Ishikawa (cell line): ENCODE measurements at regions not wholly inside any gene's neighbourhood (a gene's known extent, or its start where the extent isn't known, plus 50 kb on each side); places are given as distances from the start of the nearest gene placed in this dataset.

Experiments
- CEBPB ChIP-seq: IDR thresholded peaks from 2 replicates; pipeline ENCODE4 v1.6.1; 2012
- CREB1 ChIP-seq: IDR thresholded peaks from 2 replicates; pipeline ENCODE4 v1.6.1; 2012; ENCODE audit warnings: low read depth
- EP300 ChIP-seq: IDR thresholded peaks from 2 replicates; pipeline ENCODE4 v1.6.1; 2012; ENCODE audit warnings: borderline replicate concordance
- FOXM1 ChIP-seq: IDR thresholded peaks from 2 replicates; pipeline ENCODE4 v1.6.1; 2012; ENCODE audit warnings: low read depth, borderline replicate concordance
- NFIC ChIP-seq: IDR thresholded peaks from 2 replicates; pipeline ENCODE4 v1.6.1; 2012
- TCF12 ChIP-seq: IDR thresholded peaks from 2 replicates; pipeline ENCODE4 v1.6.1; 2012; ENCODE audit warnings: low read depth
- TEAD4 ChIP-seq: IDR thresholded peaks from 2 replicates; pipeline ENCODE4 v1.6.1; 2012
- ZBTB7A ChIP-seq: IDR thresholded peaks from 2 replicates; pipeline ENCODE4 v1.6.1; 2012; ENCODE audit warnings: low read depth
- TF ChIP-seq, protein P1 (sequence below): IDR thresholded peaks from 2 replicates; pipeline ENCODE4 v1.6.1; 2012; ENCODE audit warnings: low read depth, mild to moderate bottlenecking
- TF ChIP-seq, protein P2 (sequence below): IDR thresholded peaks from 2 replicates; pipeline ENCODE4 v1.6.1; 2012
- TF ChIP-seq, protein P3 (sequence below): IDR thresholded peaks from 2 replicates; pipeline ENCODE4 v1.6.1; 2012

DNA sequence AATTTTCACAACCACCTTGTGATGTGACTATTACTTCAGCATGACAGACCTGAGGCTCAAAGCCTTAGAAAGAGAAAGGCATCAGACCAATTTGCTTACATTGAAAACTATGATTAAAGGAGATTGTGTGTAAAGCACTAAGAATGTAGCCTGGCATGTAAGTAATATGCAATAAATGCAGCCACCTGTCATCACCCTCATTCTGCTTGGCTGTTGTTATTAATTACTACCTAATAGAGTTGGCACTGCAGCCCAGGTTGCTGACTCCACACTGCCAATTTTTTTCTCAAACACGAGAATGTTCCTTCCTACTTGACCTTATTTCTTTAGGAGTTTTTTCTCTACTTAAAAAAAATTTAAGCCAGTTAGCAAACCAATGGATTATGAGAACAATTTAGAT, 61.2 kb upstream of the NPVF start:
- TF ChIP-seq TCF12 (no peak), NFIC (no peak), ZBTB7A (no peak), EP300 (no peak), FOXM1 (no peak), CEBPB (no peak), TEAD4 (no peak), CREB1 (no peak)
- TF ChIP-seq, protein P1, sequence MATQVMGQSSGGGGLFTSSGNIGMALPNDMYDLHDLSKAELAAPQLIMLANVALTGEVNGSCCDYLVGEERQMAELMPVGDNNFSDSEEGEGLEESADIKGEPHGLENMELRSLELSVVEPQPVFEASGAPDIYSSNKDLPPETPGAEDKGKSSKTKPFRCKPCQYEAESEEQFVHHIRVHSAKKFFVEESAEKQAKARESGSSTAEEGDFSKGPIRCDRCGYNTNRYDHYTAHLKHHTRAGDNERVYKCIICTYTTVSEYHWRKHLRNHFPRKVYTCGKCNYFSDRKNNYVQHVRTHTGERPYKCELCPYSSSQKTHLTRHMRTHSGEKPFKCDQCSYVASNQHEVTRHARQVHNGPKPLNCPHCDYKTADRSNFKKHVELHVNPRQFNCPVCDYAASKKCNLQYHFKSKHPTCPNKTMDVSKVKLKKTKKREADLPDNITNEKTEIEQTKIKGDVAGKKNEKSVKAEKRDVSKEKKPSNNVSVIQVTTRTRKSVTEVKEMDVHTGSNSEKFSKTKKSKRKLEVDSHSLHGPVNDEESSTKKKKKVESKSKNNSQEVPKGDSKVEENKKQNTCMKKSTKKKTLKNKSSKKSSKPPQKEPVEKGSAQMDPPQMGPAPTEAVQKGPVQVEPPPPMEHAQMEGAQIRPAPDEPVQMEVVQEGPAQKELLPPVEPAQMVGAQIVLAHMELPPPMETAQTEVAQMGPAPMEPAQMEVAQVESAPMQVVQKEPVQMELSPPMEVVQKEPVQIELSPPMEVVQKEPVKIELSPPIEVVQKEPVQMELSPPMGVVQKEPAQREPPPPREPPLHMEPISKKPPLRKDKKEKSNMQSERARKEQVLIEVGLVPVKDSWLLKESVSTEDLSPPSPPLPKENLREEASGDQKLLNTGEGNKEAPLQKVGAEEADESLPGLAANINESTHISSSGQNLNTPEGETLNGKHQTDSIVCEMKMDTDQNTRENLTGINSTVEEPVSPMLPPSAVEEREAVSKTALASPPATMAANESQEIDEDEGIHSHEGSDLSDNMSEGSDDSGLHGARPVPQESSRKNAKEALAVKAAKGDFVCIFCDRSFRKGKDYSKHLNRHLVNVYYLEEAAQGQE, result no peak
- TF ChIP-seq, protein P2, sequence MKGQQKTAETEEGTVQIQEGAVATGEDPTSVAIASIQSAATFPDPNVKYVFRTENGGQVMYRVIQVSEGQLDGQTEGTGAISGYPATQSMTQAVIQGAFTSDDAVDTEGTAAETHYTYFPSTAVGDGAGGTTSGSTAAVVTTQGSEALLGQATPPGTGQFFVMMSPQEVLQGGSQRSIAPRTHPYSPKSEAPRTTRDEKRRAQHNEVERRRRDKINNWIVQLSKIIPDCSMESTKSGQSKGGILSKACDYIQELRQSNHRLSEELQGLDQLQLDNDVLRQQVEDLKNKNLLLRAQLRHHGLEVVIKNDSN, result no peak
- TF ChIP-seq, protein P3, sequence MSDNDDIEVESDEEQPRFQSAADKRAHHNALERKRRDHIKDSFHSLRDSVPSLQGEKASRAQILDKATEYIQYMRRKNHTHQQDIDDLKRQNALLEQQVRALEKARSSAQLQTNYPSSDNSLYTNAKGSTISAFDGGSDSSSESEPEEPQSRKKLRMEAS, result no peak
